ENCODE measurements at regions not wholly inside any gene's neighbourhood (a gene's known extent, or its start where the extent isn't known, plus 50 kb on each side); places are given as distances from the start of the nearest gene placed in this dataset.

DNA sequence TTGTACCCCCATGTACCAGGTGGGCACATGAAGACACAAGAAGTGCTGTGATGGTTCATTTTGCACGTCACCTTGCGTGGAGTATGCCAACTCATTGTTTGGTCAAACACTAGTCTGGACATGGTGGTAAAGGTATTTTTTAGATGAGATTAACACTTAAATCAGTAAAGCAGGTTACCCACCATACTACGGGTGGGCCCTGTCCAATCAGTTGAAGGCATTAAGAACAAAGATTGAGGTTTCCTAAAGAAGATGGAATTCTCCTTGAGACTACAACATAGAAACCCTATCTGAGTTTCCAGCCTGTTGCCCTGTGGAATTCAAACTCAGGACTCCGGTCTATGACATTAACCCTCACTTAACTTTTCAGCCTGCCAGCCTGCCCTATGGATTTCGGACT lies 118.4 kb downstream of the RPLP1 start:
- TF ChIP-seq CTCF (IDR thresholded peaks at IDR 0.05; ENCODE audit: borderline replicate concordance, extremely low read depth, low read length, poor library complexity, severe bottlenecking) = no peak
- TF ChIP-seq EZH2 (IDR thresholded peaks at IDR 0.05; ENCODE audit: borderline replicate concordance, low read depth, low read length, severe bottlenecking) = no peak
